GM12878 (cell line): ENCODE measurements at regions not wholly inside any gene's neighbourhood (a gene's known extent, or its start where the extent isn't known, plus 50 kb on each side); places are given as distances from the start of the nearest gene placed in this dataset.

Experiments
- ATAC-seq: fragments of 200-7000 bp; cut with Tn5 transposase; 3 replicates; pipeline ENCODE4 v1.9.1; 2020; ENCODE audit warnings: mild to moderate bottlenecking, moderate library complexity
- BruUV-seq: library from RNA; stranded (reverse); fragments of 400-500 nt; replicated peaks from 2 replicates; lab custom pipeline; 2021; lab: Mats Ljungman, UMichigan
- CTCF ChIA-PET: fragments of 300-600 bp; sonication (Branson Sonifier 250); formaldehyde crosslinking; extraction: SDS; loops from one replicate; lab custom pipeline; 2021; ENCODE audit warnings: inconsistent platforms; lab: Yijun Ruan, JAX
- POLR2A ChIA-PET: fragments of 350-600 bp; formaldehyde crosslinking; extraction: SDS; loops from one replicate; lab custom pipeline; 2021; ENCODE audit warnings: inconsistent platforms; lab: Charles Lee
- RAD21 ChIA-PET: fragments of 300-600 bp; sonication (Branson Sonifier 250); formaldehyde crosslinking; loops from one replicate; lab custom pipeline; 2023; ENCODE audit warnings: antibody characterized with exemption; ENCODE audit not compliant: unreplicated experiment; lab: Charles Lee
- SMC1A ChIA-PET: fragments of 300-600 bp; sonication (Branson Sonifier 250); formaldehyde crosslinking; loops from one replicate; lab custom pipeline; 2023; ENCODE audit not compliant: unreplicated experiment, uncharacterized antibody; lab: Charles Lee
- DNase-seq: peaks from one replicate; pipeline ENCODE4 v3.0.0-alpha.2; 2011; ENCODE audit warnings: low read depth, low spot score
- FAIRE-seq: peaks from 3 replicates; lab custom pipeline; 2011; peaks lifted over from hg19 to GRCh38; lab: Jason Lieb, UNC
- H2AFZ ChIP-seq: 2 replicates; pipeline ENCODE4 v1.6.0; 2011; ENCODE audit warnings: low read depth, low read length, control low read depth; ENCODE audit not compliant: control insufficient read depth
- H3K27ac ChIP-seq: 2 replicates; pipeline ENCODE4 v1.5.1; 2011; ENCODE audit warnings: control low read depth; ENCODE audit not compliant: control insufficient read depth, insufficient read depth
- H3K27me3 ChIP-seq, 2 experiments: replicated peaks in 1 of 2; 2 replicates each; pipeline versions ENCODE4 v1.6.0 to v1.6.1; 2011; ENCODE audit warnings: low read length in 1 of 2; ENCODE audit not compliant: control insufficient read depth in 2 of 2, insufficient read depth in 2 of 2
- H3K36me3 ChIP-seq, 2 experiments: 2 replicates each; pipeline ENCODE4 v1.5.1; 2011; ENCODE audit warnings: low read length in 1 of 2; ENCODE audit not compliant: control insufficient read depth in 2 of 2, insufficient read depth in 2 of 2
- H3K4me1 ChIP-seq: 2 replicates; pipeline ENCODE4 v1.6.1; 2011; ENCODE audit warnings: mild to moderate bottlenecking, low read length, moderate library complexity, mixed read lengths; ENCODE audit not compliant: control insufficient read depth, insufficient read depth
- H3K4me2 ChIP-seq: 2 replicates; pipeline ENCODE4 v1.6.0; 2011; ENCODE audit warnings: control low read depth; ENCODE audit not compliant: control insufficient read depth, insufficient read depth
- H3K4me3 ChIP-seq: fragments of 200-600 bp; sonication (generic); 2 replicates; pipeline ENCODE4 v1.5.1; 2016
- H3K79me2 ChIP-seq: 2 replicates; pipeline ENCODE4 v1.6.0; 2011; ENCODE audit warnings: low read length; ENCODE audit not compliant: control insufficient read depth, insufficient read depth
- H3K9ac ChIP-seq: 2 replicates; pipeline ENCODE4 v1.8.0; 2011; ENCODE audit warnings: low read length, control low read depth, mixed read lengths; ENCODE audit not compliant: control insufficient read depth, insufficient read depth
- H3K9me3 ChIP-seq: replicated peaks from 3 replicates; pipeline ENCODE4 v1.5.1; 2011; ENCODE audit warnings: mild to moderate bottlenecking, low read length; ENCODE audit not compliant: control insufficient read depth, insufficient read depth
- H4K20me1 ChIP-seq: 2 replicates; pipeline ENCODE4 v1.6.0; 2011; ENCODE audit not compliant: control insufficient read depth, insufficient read depth
- BCL11A ChIP-seq: IDR thresholded peaks from 2 replicates; pipeline ENCODE4 v1.6.1; 2011; ENCODE audit warnings: low read depth, low read length
- CHD2 ChIP-seq: IDR thresholded peaks from 2 replicates; pipeline ENCODE4 v1.6.1; 2011; ENCODE audit warnings: low read depth, low read length, improper control_type of control experiment, borderline replicate concordance
- EED ChIP-seq: sonication (generic); IDR thresholded peaks from 2 replicates; pipeline ENCODE4 v1.6.1; 2016; ENCODE audit warnings: antibody characterized with exemption, low read depth
- RB1 ChIP-seq: fragments of 450-650 bp; formaldehyde crosslinking; IDR thresholded peaks from 2 replicates; pipeline ENCODE4 v1.6.1; 2017; ENCODE audit warnings: mild to moderate bottlenecking, borderline replicate concordance
- SUZ12 ChIP-seq: fragments of 200-600 bp; sonication (generic); IDR thresholded peaks from one replicate; pipeline ENCODE4 v1.6.1; 2018; ENCODE audit warnings: antibody characterized with exemption, mild to moderate bottlenecking; ENCODE audit not compliant: unreplicated experiment
- YY1 ChIP-seq: IDR thresholded peaks from 2 replicates; pipeline ENCODE4 v1.6.1; 2011; ENCODE audit warnings: low read depth, mild to moderate bottlenecking, low read length
- WGBS: methylation state at CpG from one replicate; pipeline ENCODE4 v1.1.6; 2016; ENCODE audit warnings: low lambda C conversion rate; ENCODE audit not compliant: insufficient replicate concordance, insufficient coverage; ENCODE audit errors: missing lambda C conversion rate; 5-methylcytosine and 5-hydroxymethylcytosine counted together
- in situ Hi-C: fragments of 300-500 bp; cut with MboI; formaldehyde crosslinking; loops from 9 replicates; pipeline ENCODE4 v1.14.3; 2018; ENCODE audit warnings: mixed read lengths
- intact Hi-C: fragments of 100-400 bp; cut with micrococcal nuclease; formaldehyde crosslinking; loops from one replicate; pipeline ENCODE4 v1.14.2; 2022; ENCODE audit not compliant: unreplicated experiment
- TF ChIP-seq, protein P1 (sequence below): IDR thresholded peaks from 2 replicates; pipeline ENCODE4 v1.6.1; 2012; ENCODE audit warnings: low read length, inconsistent platforms
- TF ChIP-seq, protein P2 (sequence below): IDR thresholded peaks from 2 replicates; pipeline ENCODE4 v1.6.1; 2012; ENCODE audit warnings: low read depth, low read length, improper control_type of control experiment
- TF ChIP-seq, protein P3 (sequence below): fragments of 450-650 bp; IDR thresholded peaks from 2 replicates; pipeline ENCODE4 v1.6.1; 2018; ENCODE audit warnings: mild to moderate bottlenecking, low read depth, moderate library complexity; ENCODE audit not compliant: partially characterized antibody

GRCh38 chr4:56211202-56211601, 176.1 kb downstream of the AASDH start:
- H3K27ac ChIP-seq: no peak overlapping the region
- ChIA-PET CTCF (no interaction called here), POLR2A (no interaction called here), SMC1A (no interaction called here), RAD21 (no interaction called here)
- H3K9ac ChIP-seq: no peak overlapping the region
- H3K4me3 ChIP-seq: no peak overlapping the region
- no TSS peak for BruUV-seq
- no peaks in the 10 kb centered on the region for H4K20me1 ChIP-seq
- H3K79me2 ChIP-seq: no peaks in the 10 kb centered on the region
- no peaks in the 10 kb centered on the region for H3K27me3 ChIP-seq
- 39% methylated on average over 3 of the region's 3 CpGs for WGBS
- no peak overlapping the region for H2AFZ ChIP-seq
- no peak for ATAC-seq
- no peak overlapping the region for H3K4me2 ChIP-seq
- no peak for DNase-seq
- no peaks in the 10 kb centered on the region; the same call in 1 of the 3 replicates for H3K9me3 ChIP-seq
- intact Hi-C loops: no loop called here
- in situ Hi-C loops: no loop called here
- no peak for FAIRE-seq
- H3K4me1 ChIP-seq: no peaks in the 10 kb centered on the region
- TF ChIP-seq, protein P1, sequence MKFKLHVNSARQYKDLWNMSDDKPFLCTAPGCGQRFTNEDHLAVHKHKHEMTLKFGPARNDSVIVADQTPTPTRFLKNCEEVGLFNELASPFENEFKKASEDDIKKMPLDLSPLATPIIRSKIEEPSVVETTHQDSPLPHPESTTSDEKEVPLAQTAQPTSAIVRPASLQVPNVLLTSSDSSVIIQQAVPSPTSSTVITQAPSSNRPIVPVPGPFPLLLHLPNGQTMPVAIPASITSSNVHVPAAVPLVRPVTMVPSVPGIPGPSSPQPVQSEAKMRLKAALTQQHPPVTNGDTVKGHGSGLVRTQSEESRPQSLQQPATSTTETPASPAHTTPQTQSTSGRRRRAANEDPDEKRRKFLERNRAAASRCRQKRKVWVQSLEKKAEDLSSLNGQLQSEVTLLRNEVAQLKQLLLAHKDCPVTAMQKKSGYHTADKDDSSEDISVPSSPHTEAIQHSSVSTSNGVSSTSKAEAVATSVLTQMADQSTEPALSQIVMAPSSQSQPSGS: no peak
- TF ChIP-seq YY1: no peak
- TF ChIP-seq CHD2: no peak
- TF ChIP-seq SUZ12: no peak
- TF ChIP-seq, protein P2, sequence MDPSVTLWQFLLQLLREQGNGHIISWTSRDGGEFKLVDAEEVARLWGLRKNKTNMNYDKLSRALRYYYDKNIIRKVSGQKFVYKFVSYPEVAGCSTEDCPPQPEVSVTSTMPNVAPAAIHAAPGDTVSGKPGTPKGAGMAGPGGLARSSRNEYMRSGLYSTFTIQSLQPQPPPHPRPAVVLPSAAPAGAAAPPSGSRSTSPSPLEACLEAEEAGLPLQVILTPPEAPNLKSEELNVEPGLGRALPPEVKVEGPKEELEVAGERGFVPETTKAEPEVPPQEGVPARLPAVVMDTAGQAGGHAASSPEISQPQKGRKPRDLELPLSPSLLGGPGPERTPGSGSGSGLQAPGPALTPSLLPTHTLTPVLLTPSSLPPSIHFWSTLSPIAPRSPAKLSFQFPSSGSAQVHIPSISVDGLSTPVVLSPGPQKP: no peak
- no peak for TF ChIP-seq RB1
- H3K36me3 ChIP-seq: no peaks in the 10 kb centered on the region

DNA sequence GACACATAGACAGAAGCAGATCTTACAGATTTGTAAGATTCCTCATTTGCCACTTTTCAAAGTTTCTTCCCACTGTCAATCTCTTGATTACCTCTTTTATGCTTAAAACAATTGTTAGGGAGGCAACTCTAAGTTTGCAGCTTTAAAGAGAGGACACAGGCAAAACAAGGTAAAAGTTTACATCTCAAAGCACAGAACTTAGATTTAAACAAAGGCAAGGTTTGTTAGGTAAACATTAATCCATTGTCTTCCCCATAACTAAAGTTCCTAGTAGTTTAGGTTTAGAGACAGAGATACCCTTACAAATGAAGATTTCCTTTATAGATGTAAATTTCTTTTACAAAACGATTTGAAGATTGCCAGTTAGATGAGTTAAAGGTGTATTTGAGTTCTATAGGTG, 176.9 kb downstream of the AASDH start:
- in situ Hi-C loops: no loop called here
- ATAC-seq (no peak), FAIRE-seq (no peak), DNase-seq (no peak)
- Histone ChIP-seq H3K79me2 (no peaks in the 10 kb centered on the region), H3K9ac (no peak overlapping the region), H3K27me3 (no peaks in the 10 kb centered on the region), H3K4me2 (no peak overlapping the region), H3K36me3 (no peaks in the 10 kb centered on the region), H3K9me3 (no peaks in the 10 kb centered on the region; the same call in 1 of the 3 replicates), H3K4me3 (no peak overlapping the region), H4K20me1 (no peaks in the 10 kb centered on the region), H3K27ac (no peak overlapping the region), H2AFZ (no peak overlapping the region), H3K4me1 (no peaks in the 10 kb centered on the region)
- ChIA-PET SMC1A (no interaction called here), CTCF (no interaction called here), POLR2A (no interaction called here), RAD21 (no interaction called here)
- intact Hi-C loops: no loop called here
- no TSS peak for BruUV-seq
- 0% methylated on average over 1 of the region's 1 CpG for WGBS
- TF ChIP-seq BCL11A (no peak), EED (no peak)
- TF ChIP-seq, protein P3, sequence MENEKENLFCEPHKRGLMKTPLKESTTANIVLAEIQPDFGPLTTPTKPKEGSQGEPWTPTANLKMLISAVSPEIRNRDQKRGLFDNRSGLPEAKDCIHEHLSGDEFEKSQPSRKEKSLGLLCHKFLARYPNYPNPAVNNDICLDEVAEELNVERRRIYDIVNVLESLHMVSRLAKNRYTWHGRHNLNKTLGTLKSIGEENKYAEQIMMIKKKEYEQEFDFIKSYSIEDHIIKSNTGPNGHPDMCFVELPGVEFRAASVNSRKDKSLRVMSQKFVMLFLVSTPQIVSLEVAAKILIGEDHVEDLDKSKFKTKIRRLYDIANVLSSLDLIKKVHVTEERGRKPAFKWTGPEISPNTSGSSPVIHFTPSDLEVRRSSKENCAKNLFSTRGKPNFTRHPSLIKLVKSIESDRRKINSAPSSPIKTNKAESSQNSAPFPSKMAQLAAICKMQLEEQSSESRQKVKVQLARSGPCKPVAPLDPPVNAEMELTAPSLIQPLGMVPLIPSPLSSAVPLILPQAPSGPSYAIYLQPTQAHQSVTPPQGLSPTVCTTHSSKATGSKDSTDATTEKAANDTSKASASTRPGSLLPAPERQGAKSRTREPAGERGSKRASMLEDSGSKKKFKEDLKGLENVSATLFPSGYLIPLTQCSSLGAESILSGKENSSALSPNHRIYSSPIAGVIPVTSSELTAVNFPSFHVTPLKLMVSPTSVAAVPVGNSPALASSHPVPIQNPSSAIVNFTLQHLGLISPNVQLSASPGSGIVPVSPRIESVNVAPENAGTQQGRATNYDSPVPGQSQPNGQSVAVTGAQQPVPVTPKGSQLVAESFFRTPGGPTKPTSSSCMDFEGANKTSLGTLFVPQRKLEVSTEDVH: no peak
